ES-I3 (cell line): ENCODE measurements at regions not wholly inside any gene's neighbourhood (a gene's known extent, or its start where the extent isn't known, plus 50 kb on each side); places are given as distances from the start of the nearest gene placed in this dataset.
"Not testable (repeated sequence)": the region's sequence is repeated elsewhere in the genome, so short reads cannot be mapped to it uniquely, and the experiment has no call there.

ENCODE experiments used
- H3K36me3 ChIP-seq: 2 replicates; pipeline ENCODE4 v1.6.1; 2013; ENCODE audit warnings: mild to moderate bottlenecking, low read length, control low read depth, moderate library complexity; ENCODE audit not compliant: insufficient read depth
- H3K4me1 ChIP-seq: 2 replicates; pipeline ENCODE4 v1.6.1; 2013; ENCODE audit warnings: mild to moderate bottlenecking, control low read depth, low read length; ENCODE audit not compliant: insufficient read depth
- H3K9ac ChIP-seq: 2 replicates; pipeline ENCODE4 v1.6.1; 2013; ENCODE audit warnings: low read depth, mild to moderate bottlenecking, low read length, moderate library complexity
- H3K9me3 ChIP-seq: 2 replicates; pipeline ENCODE4 v1.6.1; 2013; ENCODE audit warnings: mild to moderate bottlenecking, low read length, moderate library complexity; ENCODE audit not compliant: control insufficient read depth, insufficient read depth

DNA sequence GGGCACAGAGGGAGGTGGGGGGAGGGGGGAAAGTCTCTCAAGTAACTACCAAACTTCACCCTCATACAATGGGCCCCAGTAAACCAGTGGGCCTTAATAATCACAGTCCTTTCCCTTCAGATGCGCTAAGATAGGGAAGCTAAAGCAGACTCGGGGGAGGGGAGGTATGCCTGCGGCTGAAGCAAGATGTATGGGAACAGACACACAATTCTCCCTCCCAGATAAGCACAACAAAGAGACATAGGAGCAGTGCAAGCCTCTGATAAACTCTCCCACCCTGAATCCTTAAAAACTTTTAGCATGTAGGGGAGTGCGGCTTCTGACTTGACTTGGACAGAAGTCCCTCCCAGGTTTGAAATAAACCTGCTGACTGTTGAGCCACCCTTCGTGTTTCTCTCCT, 54.7 kb downstream of the PROP1 start:
- not testable (repeated sequence) for H3K9me3 ChIP-seq, H3K9ac ChIP-seq, H3K4me1 ChIP-seq, H3K36me3 ChIP-seq

DNA sequence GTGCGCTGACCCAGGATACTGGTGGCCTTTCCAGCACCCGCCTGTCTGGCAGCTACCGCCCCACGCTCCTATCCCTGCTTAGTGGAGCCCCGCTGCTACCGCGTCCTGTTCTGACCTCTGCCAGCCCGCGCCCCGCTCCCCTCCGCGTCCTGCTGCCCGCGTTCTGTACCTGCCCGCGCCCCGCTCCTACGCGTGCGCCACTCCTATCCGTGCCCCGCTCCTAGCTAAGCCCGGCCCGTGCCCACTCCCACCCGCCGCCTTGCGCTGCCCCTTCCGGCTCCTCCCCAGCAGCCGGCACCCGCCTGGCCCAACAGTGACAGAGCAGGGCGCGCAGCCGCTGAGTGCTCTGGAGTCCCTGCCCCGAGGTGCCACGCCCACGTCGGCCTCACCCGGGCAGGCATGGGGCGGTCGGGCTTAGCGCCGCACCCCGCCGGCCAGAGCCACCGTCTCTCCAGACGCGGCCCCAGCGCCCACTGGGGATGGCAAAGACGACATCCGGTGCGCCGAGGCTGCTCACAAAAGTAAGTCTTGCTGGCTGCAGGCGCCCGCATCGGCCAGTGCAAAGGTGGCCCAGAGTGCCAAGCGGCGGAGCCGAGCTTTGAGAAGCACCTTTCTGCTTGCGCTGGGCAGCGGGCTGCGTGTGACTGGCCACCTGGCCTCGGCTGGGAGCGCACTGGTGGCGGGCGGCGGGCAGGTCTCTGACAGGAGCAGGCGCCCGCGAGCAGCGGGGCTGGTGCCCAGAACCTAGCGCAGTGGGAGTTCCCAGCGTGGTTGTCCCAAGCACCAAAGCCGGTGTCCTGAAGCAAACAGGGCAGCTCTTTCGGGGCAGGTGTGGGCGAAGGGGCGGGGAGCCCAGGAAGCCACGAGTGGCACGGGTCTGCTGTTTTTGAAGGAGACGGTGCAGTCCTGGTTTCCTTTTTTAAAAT, 56.5 kb downstream of the PROP1 start:
- H3K36me3 ChIP-seq, H3K4me1 ChIP-seq, H3K9me3 ChIP-seq: not testable (repeated sequence)
- peak overlapping the region; percentile 33; the same call in 1 of the 2 replicates for H3K9ac ChIP-seq

DNA sequence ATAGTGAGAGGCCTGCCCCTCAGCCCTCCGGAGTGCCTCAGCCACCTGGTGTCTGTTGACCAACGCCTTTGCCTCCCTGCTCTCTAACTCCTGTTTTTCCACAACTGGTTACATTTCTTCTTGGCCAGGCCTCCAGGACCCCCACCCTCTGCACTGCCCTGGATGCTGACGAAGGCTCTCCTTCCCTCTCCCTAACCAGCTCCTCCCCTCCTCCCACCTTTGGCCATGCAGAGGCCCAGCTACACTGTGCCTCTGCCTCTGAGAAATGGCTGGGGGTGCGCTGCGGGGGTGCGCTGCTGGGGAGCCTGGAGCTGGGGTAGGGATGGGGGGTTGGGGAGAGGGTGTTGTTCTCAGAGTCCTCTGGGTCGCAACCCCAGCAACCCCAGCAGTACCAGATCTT, 57.3 kb downstream of the PROP1 start:
- not testable (repeated sequence) for H3K9me3 ChIP-seq, H3K36me3 ChIP-seq, H3K4me1 ChIP-seq
- H3K9ac ChIP-seq, result peak overlapping the region; percentile 33; the same call in 1 of the 2 replicates

DNA sequence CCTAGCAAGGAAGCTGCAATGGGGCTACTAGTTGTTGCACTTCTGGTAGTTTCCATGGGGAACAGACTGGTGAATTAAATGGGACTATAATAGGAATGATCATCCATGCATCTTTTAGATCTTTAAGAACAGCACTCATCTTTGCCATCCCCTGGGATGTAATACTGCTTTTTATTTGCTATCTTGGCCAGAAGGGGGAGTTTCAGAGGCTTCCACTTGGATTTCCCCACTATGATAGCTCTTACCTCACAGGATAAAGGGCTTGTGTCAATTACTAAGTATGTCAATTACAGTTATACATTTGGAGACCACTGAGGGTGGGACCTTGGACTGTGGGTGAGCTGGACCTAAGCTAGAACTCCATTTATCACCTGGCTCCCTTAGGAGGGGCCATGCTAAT, 61.8 kb downstream of the PROP1 start:
- not testable (repeated sequence) for H3K36me3 ChIP-seq, H3K9ac ChIP-seq, H3K9me3 ChIP-seq, H3K4me1 ChIP-seq

DNA sequence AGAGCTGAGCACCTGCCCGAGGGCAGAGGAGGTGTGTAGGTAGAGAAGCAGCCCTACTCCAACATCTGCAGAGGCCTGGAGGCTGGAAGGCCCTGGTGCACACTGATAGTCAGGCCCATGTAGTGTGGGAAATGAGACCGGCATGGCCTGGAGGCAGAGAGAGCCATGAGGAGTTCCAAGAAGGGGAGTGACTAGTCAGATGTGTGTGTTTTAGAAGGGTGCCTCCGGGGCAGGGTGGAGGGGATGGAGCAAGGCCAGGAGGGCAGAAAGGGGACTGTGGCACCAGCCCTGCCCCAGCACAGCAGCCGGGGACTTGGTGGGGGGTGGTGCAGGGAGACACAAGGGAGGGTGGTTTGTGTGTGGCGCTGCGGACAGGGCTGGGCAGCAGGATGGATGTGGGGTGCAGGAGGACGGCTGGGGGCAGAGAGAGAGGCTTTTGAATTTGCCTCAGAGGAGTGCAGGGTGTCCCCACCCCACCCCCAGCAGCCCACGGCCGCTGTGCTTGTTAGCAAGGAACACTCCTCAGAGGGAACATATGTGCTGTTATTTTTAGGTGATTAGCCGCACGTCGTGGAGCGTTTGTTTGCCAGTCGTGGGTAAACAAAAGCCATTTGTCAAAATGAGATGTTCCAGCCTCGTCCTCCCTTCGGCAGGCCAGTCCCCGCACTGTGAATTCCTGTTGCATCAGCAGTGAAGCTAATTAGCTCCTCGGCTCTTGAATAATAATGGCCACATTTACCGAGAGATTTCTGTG, 65.6 kb downstream of the PROP1 start:
- H3K9me3 ChIP-seq, H3K4me1 ChIP-seq, H3K36me3 ChIP-seq, H3K9ac ChIP-seq: not testable (repeated sequence)

DNA sequence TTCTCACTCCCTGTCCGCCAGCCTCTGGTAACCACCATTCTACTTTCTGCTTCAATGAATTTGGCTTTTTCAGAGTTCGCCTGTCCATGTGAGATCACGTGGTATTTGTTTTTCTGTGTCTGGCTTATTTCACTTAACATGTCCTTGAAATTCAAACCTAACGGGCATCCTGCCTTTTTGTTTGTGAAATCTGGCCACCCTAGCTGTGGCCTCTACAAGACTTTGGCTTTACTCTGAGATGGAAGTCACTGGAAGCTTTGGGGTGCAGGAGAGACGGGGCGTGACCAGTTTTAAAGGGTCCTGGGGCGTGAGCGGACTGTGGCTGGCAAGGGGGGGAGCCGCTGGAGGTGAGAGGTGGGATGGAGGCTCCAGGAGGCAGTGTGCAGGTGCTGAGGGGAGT, 66.4 kb downstream of the PROP1 start:
- not testable (repeated sequence) for H3K36me3 ChIP-seq, H3K9me3 ChIP-seq, H3K9ac ChIP-seq, H3K4me1 ChIP-seq

DNA sequence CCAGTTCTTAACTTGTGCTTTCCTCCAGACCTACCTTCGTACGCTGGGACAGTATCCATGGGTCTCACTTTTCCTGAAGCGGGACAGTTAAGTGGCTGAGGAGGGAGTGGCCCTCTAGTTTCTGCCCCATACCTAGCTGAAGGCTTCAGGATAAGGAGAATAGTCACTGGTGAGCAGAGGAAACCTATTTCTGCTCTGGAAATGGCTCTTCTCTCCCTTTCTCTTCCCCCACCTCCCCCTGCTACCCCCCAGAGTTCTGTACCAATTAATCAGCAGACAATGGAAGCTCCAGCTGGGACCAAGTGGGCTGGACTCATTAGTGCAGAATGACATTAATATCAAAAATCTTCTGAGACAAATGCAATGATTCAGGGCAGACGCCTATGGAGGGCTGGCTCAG, 68.5 kb downstream of the PROP1 start:
- not testable (repeated sequence) for H3K9ac ChIP-seq, H3K9me3 ChIP-seq, H3K36me3 ChIP-seq, H3K4me1 ChIP-seq

DNA sequence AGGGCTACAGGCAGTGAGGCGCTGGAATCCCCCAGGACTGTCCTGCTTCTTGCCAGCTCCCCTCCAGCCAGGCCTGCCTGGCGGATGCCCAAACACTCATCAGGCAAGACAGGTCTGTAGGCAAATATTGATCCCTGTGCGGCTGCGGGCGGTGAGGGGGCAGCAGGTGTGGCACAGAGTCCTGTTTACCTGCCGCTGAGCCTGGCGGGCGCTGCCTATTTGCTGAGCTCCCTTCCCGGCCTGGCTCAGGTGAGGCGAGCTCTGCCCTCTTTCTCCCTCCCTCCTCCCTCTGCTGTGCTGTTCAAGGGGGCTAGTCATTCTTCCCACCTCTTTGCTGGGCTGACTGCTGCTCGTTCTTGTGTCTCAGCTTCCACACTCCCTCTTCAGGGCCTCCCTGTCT, 71.5 kb downstream of the PROP1 start:
- H3K36me3 ChIP-seq, H3K9me3 ChIP-seq, H3K4me1 ChIP-seq, H3K9ac ChIP-seq: not testable (repeated sequence)

DNA sequence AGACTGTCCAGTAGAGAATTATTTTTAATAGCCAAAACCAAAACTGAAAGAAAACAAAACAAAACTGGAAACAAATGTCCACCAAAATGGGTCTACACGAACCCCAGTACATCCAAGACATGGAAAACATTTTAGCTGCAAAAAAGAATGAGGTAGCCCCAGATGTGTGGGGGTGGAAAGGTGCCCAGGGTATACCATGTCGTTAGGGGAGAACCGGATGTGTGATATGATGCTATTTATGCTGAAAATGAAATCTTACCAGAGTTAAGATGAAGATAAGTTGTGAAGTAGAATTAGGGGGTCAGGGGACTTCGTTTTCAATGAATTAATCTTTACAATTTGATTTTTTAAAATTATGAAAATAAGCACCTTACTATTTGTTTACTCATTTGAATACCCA, 72.2 kb downstream of the PROP1 start:
- H3K9ac ChIP-seq, H3K36me3 ChIP-seq, H3K4me1 ChIP-seq, H3K9me3 ChIP-seq: not testable (repeated sequence)

DNA sequence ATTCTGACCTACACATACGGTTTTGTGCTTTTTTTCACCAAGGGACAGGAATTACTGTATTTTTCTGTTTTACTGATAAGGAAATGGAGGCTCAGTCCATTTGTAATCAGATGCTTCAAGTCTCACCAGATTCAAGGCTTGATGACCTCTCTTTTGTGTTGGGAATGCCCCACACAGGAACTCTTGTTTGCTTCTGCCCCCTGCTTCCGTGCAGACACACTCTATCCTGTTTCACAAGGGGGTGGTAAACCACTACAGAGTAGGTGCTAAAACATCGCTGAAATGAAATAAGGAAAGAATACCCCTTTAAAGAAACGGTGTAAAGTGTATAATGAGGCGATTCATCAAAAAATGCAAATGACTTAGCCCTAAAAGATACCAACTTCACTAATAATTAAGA, 72.9 kb downstream of the PROP1 start:
- not testable (repeated sequence) for H3K9me3 ChIP-seq, H3K4me1 ChIP-seq, H3K36me3 ChIP-seq, H3K9ac ChIP-seq

DNA sequence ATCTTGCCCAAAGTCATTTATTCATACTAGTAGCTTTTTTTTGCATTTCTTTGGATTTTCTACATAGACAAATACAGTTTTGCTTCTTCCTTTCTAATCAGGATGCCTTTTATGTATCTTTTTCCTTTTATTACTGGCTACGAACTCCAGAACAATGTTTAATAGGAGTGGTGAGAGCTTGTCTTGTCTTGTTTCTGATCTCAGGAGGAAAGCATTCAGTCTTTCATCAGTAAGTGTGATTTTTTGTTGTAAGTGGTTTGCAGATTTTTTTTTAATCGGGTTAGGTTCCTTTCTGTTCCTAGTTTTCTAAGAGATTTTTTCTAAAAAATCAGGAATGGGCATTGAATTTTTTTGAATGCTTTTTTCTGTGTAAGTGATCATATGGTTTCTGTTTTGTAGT, 86.8 kb downstream of the PROP1 start:
- H3K4me1 ChIP-seq, H3K9me3 ChIP-seq, H3K36me3 ChIP-seq, H3K9ac ChIP-seq: not testable (repeated sequence)

DNA sequence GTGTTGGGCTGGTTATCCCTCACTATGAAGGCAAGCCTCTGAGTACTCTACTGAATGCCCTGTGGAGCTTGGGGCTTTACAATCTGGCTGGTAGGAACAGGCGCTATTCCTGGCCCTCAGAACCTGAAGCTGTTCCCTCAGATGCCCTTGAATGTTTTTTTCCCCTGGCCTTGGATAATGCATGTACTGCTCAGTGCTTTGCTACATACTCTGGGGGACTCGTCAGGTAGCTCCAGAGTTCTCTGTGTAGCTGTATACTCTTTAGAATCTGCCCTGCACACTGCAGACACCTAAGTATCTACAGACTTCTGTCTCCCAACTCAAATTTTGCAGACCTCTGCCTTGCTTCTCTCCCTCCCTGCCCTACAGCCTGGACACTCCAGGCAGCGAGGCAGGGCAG, 93.2 kb downstream of the PROP1 start:
- not testable (repeated sequence) for H3K9me3 ChIP-seq, H3K9ac ChIP-seq, H3K36me3 ChIP-seq, H3K4me1 ChIP-seq

DNA sequence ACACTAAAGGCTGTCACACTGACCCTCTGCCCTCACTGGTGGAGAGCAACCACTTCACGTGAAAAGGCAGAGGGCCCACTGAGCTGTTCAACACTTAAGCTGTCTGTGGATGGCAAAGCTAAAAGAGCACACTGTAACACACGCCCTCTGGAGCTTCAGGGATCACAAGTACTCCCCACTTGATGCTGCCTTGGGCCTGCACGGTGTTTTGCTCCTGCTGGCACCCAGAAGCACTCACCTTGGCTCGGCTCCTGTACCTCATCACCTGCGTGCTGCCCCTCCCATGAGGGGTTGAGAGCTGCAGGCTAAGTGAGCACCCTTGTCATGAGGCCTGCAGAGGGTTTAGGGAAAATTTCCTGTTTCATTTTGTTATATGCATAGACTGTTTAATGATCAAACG, 96.0 kb downstream of the PROP1 start:
- H3K9me3 ChIP-seq, H3K4me1 ChIP-seq, H3K9ac ChIP-seq, H3K36me3 ChIP-seq: not testable (repeated sequence)

DNA sequence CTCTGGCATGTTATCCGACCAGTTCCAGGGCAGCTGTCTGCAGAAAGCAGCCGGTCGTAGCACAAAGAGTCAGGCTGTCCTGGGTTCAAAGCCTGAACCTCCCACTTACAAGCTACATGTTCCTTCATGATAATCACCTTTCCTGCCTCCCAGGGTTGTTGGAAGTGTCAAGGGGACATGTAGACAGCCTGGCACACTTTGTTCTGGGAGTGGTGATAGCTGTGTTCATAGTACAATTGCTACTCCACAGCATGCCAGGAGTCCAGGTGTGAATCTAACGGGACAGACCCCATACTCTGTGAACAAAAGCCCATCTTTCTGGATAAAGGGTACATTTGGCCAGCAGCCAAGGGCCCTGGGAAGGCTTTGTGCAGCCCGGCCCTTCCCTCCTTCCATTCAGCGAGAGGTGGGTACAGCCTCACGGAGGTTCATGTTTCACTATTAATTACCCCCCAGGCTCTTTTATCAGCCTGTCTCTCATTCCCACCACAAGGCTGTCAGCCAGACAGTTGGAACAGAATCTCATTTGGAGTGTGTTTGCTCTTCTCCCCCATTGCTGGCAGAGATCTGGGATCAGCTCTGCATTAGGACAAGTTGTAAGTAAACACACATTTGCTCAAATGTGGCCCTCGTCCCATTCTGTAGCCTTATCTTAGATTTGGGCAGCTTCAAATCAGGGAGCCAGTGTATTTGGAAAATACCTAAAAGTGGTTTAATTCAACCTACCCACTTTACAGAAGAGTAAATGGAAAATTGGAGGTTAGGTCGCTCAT, 101.2 kb downstream of the PROP1 start:
- H3K9me3 ChIP-seq, H3K4me1 ChIP-seq, H3K36me3 ChIP-seq, H3K9ac ChIP-seq: not testable (repeated sequence)

DNA sequence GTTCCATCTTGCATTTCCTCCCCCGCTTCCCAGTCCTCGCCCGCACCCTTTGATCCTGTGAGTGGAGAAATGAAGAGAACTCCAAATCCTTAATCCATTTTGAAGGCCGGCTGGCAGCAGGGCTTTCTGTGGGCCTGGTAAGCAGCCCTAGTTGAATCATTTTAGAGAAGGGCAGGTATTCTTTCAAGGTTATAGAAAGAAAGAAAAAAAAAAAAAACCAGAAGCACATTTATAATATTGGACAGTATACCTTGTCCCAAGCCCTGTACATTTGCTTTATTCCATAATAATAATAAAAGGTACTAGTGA, 103.7 kb downstream of the PROP1 start:
- H3K9me3 ChIP-seq, H3K36me3 ChIP-seq, H3K4me1 ChIP-seq, H3K9ac ChIP-seq: not testable (repeated sequence)
